CD4-positive, alpha-beta T cell (primary cell): ENCODE measurements at regions not wholly inside any gene's neighbourhood (a gene's known extent, or its start where the extent isn't known, plus 50 kb on each side); places are given as distances from the start of the nearest gene placed in this dataset.

Experiments used
- ATAC-seq: fragments of 200-7000 bp; cut with Tn5 transposase; one replicate; pipeline ENCODE4 v1.10.0; 2022; ENCODE audit warnings: mild to moderate bottlenecking; ENCODE audit not compliant: poor library complexity
- CTCF ChIA-PET: fragments of 350-600 bp; sonication (Branson Sonifier 250); formaldehyde crosslinking; loops from one replicate; lab custom pipeline; 2021; ENCODE audit warnings: antibody characterized with exemption, inconsistent platforms; lab: Charles Lee
- POLR2A ChIA-PET: fragments of 350-600 bp; sonication (Branson Sonifier 250); formaldehyde crosslinking; loops from one replicate; lab custom pipeline; 2021; ENCODE audit warnings: antibody characterized with exemption, inconsistent platforms; lab: Charles Lee
- DNase-seq, 14 experiments: peaks; one replicate each; pipeline ENCODE4 v3.0.0-alpha.2; 2013 to 2020; ENCODE audit warnings: mixed read lengths in 2 of 14
- H3K27ac ChIP-seq, 2 donors: one replicate each; pipeline versions ENCODE4 v1.5.1 to v1.7.0; 2013; ENCODE audit warnings: low read length in 2 of 2, low read depth in 1 of 2, mild to moderate bottlenecking in 1 of 2
- H3K27me3 ChIP-seq, 2 experiments: 1 replicate in 1 of 2; 2 replicates in 1 of 2; pipeline versions ENCODE4 v1.6.1 to v1.7.0; 2013; ENCODE audit warnings: low read length in 2 of 2, control low read depth in 1 of 2, mild to moderate bottlenecking in 1 of 2, moderate library complexity in 1 of 2; ENCODE audit not compliant: insufficient read depth in 2 of 2, control insufficient read depth in 1 of 2
- H3K36me3 ChIP-seq: one replicate; pipeline ENCODE4 v1.6.1; 2013; ENCODE audit warnings: low read length, control low read depth; ENCODE audit not compliant: insufficient read depth
- H3K4me1 ChIP-seq: one replicate; pipeline ENCODE4 v1.6.1; 2013; ENCODE audit warnings: low read length, control low read depth; ENCODE audit not compliant: insufficient read depth
- H3K4me3 ChIP-seq: one replicate; pipeline ENCODE4 v1.5.1; 2013; ENCODE audit warnings: mild to moderate bottlenecking, low read length, moderate library complexity
- H3K9me3 ChIP-seq, 2 experiments: 1 replicate in 1 of 2; 2 replicates in 1 of 2; pipeline versions ENCODE4 v1.6.1 to v1.7.0; 2013; ENCODE audit warnings: low read length in 2 of 2, mild to moderate bottlenecking in 2 of 2, control low read depth in 1 of 2, moderate library complexity in 1 of 2; ENCODE audit not compliant: control insufficient read depth in 1 of 2, insufficient read depth in 1 of 2
- H3K27ac Mint-ChIP-seq: one replicate; pipeline ENCODE4 v1.8.0; 2020; ENCODE audit warnings: mixed read lengths
- H3K27me3 Mint-ChIP-seq: one replicate; pipeline ENCODE4 v1.8.0; 2021; ENCODE audit warnings: mixed read lengths
- H3K36me3 Mint-ChIP-seq: one replicate; pipeline ENCODE4 v1.8.0; 2021; ENCODE audit warnings: low read depth, mixed read lengths
- H3K4me1 Mint-ChIP-seq: one replicate; pipeline ENCODE4 v1.8.0; 2021; ENCODE audit warnings: low read depth, mixed read lengths
- H3K4me3 Mint-ChIP-seq: one replicate; pipeline ENCODE4 v1.8.0; 2020; ENCODE audit warnings: mild to moderate bottlenecking, mixed read lengths
- H3K9me3 Mint-ChIP-seq: one replicate; pipeline ENCODE4 v1.8.0; 2020; ENCODE audit warnings: mixed read lengths
- intact Hi-C, 2 experiments: fragments of 100-400 bp; cut with DNase I in 1 of 2; cut with micrococcal nuclease in 1 of 2; formaldehyde crosslinking; loops; one replicate each; pipeline versions ENCODE4 v1.15.1 to v1.9.0; 2023 to 2025; cut with DNase I, micrococcal nuclease
- TF ChIP-seq, protein P1 (sequence below): fragments of 200-600 bp; IDR thresholded peaks from one replicate; pipeline ENCODE4 v1.8.0; 2022; ENCODE audit warnings: antibody characterized with exemption, mild to moderate bottlenecking

DNA sequence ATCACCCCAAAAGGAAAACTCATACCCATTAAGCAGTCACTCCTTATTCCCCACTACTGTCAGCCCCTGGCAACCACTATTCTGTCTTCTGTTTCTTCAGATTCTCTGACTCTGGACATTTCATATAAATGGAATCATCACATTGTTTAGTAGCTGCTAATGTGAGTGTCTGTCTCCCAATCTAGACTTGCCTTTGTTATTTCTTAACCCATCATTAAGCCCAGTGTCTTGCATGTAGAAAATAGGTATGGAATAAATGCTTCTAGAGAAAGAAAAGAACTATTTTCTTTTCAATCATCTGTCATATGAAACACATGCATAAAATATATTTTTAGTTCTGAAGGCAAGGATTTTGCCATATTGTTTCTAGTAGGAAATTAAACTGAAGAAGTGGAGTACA lies 610.0 kb downstream of the PLPP3 start:
- intact Hi-C loops = no loop called here
- TF ChIP-seq, protein P1, sequence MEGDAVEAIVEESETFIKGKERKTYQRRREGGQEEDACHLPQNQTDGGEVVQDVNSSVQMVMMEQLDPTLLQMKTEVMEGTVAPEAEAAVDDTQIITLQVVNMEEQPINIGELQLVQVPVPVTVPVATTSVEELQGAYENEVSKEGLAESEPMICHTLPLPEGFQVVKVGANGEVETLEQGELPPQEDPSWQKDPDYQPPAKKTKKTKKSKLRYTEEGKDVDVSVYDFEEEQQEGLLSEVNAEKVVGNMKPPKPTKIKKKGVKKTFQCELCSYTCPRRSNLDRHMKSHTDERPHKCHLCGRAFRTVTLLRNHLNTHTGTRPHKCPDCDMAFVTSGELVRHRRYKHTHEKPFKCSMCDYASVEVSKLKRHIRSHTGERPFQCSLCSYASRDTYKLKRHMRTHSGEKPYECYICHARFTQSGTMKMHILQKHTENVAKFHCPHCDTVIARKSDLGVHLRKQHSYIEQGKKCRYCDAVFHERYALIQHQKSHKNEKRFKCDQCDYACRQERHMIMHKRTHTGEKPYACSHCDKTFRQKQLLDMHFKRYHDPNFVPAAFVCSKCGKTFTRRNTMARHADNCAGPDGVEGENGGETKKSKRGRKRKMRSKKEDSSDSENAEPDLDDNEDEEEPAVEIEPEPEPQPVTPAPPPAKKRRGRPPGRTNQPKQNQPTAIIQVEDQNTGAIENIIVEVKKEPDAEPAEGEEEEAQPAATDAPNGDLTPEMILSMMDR = no peak
- Histone ChIP-seq H3K36me3 (no peaks in the 10 kb centered on the region), H3K4me3 (no peak overlapping the region), H3K9me3 (no peaks in the 10 kb centered on the region), H3K27me3 (no peaks in the 10 kb centered on the region), H3K27ac (no peak overlapping the region), H3K4me1 (no peaks in the 10 kb centered on the region)
- Mint-ChIP-seq H3K4me1 (no peaks in the 10 kb centered on the region), H3K27me3 (peaks cover 13% of the 10 kb centered on the region), H3K4me3 (no peak overlapping the region), H3K27ac (no peak overlapping the region), H3K36me3 (no peaks in the 10 kb centered on the region), H3K9me3 (peaks cover under 1% of the 10 kb centered on the region)
- ATAC-seq (no peak), DNase-seq (no peak)
- ChIA-PET POLR2A (no interaction called here), CTCF (no interaction called here)

DNA sequence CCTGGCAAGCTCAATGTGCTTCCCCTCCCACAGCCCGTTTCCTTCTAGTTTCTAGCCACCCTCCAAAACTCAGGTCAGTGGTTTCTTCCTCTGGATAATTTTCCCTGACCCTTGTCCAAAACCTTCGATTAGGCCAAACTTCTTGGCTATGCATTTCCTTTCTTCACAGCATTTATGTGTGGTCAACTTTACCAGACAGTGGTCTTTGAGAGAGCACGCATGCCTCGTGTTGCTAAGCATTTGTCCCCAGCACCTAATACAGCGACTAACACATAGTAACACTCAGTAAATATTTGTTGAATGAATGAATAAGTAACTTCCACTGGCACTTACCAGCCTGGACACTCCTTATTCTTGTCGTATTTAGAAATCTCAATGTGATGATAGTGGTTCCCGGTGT lies 610.7 kb downstream of the PLPP3 start:
- no peak overlapping the region for H3K4me3 Mint-ChIP-seq
- H3K4me1 Mint-ChIP-seq = no peaks in the 10 kb centered on the region
- ChIA-PET POLR2A (no interaction called here), CTCF (no interaction called here)
- ATAC-seq = no peak
- H3K27me3 ChIP-seq = no peaks in the 10 kb centered on the region
- no peak for DNase-seq
- no peak overlapping the region for H3K27ac Mint-ChIP-seq
- peaks cover 7% of the 10 kb centered on the region for H3K27me3 Mint-ChIP-seq
- no peaks in the 10 kb centered on the region for H3K9me3 ChIP-seq
- no peak overlapping the region for H3K27ac ChIP-seq
- H3K36me3 Mint-ChIP-seq = no peaks in the 10 kb centered on the region
- TF ChIP-seq, protein P1 = no peak
- no peaks in the 10 kb centered on the region for H3K36me3 ChIP-seq
- no peak overlapping the region for H3K4me3 ChIP-seq
- intact Hi-C loops = no loop called here
- no peaks in the 10 kb centered on the region for H3K4me1 ChIP-seq
- no peaks in the 10 kb centered on the region for H3K9me3 Mint-ChIP-seq

DNA sequence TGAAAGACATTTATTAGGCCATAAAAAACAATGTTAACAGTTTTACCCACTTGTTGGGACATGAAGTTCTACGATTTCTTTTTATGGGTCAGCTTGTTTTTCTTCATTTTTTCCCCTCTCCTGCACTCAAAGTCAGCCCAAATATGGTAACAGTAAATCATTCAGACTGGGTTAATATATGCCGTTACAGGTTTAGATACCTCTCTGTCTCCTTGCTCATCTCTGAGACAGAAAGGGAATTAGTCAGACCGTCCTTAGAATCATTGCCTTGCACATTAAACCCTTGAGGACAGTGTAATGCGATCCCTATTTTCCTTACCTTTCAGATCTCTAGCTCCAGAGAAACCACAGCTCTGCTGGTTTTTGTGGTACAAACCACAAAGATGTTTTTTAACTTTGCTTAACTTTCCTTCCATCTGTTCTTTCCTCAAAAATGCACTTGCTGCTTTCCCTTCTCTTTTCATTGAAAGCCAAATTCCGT lies 613.3 kb downstream of the PLPP3 start:
- DNase-seq (no peak), ATAC-seq (no peak)
- H3K4me1 Mint-ChIP-seq = no peaks in the 10 kb centered on the region
- H3K9me3 ChIP-seq = no peaks in the 10 kb centered on the region
- H3K36me3 ChIP-seq = no peaks in the 10 kb centered on the region
- peaks cover 6% of the 10 kb centered on the region for H3K27me3 Mint-ChIP-seq
- intact Hi-C loops = no loop called here
- H3K27me3 ChIP-seq = no peaks in the 10 kb centered on the region
- H3K27ac ChIP-seq = no peak overlapping the region
- CTCF ChIA-PET = no interaction called here
- H3K27ac Mint-ChIP-seq = no peak overlapping the region
- H3K36me3 Mint-ChIP-seq = no peaks in the 10 kb centered on the region
- no peaks in the 10 kb centered on the region for H3K9me3 Mint-ChIP-seq
- POLR2A ChIA-PET = no interaction called here
- H3K4me3 Mint-ChIP-seq = no peak overlapping the region
- H3K4me1 ChIP-seq = no peaks in the 10 kb centered on the region
- no peak overlapping the region for H3K4me3 ChIP-seq
- TF ChIP-seq, protein P1 = no peak
